Testis (tissue), 2 donors: ENCODE measurements at regions not wholly inside any gene's neighbourhood (a gene's known extent, or its start where the extent isn't known, plus 50 kb on each side); places are given as distances from the start of the nearest gene placed in this dataset.

Experiments used
- CTCF ChIP-seq, 3 experiments: fragments of 450-650 bp in 2 of 3; fragments of 200-600 bp in 1 of 3; sonication (generic) in 1 of 3; IDR thresholded peaks; one replicate each; pipeline ENCODE4 v1.5.1; 2016 to 2019; ENCODE audit warnings: antibody characterized with exemption in 3 of 3, mild to moderate bottlenecking in 2 of 3, moderate library complexity in 1 of 3
- POLR2A ChIP-seq: fragments of 450-650 bp; IDR thresholded peaks from one replicate; pipeline ENCODE4 v1.6.1; 2017; ENCODE audit warnings: antibody characterized with exemption, mild to moderate bottlenecking, moderate library complexity

- TF ChIP-seq CTCF (IDR thresholded peaks at IDR 0.05): no peak
- no peak for TF ChIP-seq POLR2A
Observed at GRCh38 chr3:21847005-21847404, 96.0 kb upstream of the ZNF385D start.
